ENCODE measurements at regions not wholly inside any gene's neighbourhood (a gene's known extent, or its start where the extent isn't known, plus 50 kb on each side); places are given as distances from the start of the nearest gene placed in this dataset.
A peak's percentile ranks its signal among the peaks of the same experiment; 100 is the strongest.

DNA sequence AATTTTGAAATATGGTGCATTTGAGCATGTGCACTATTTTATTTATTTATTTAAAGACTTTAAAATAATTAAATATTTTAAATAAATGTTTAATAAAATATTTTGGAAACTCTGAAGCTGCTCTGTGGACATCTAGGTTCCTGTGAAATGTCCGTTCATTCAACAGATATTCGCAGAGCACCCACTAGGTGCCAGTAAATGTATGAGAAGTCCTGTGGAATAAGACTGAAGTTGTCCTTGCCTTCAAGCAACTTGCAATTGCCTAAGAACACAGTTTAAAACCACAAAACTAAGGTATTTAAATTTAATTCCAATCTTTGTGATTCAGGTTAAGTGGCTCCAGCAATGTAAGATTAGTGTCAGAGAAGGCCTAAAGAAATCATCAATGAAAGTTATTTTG, 306.7 kb downstream of the GBA3 start:
- WGBS, 3 donors, result 84 to 93% (median 86%) methylated on average over 2 of the region's 2 CpGs
- ATAC-seq (no peak), DNase-seq (no peak)
- Histone ChIP-seq H3K27ac (no peak overlapping the region), H3K4me1 (no peaks in the 10 kb centered on the region), H3K4me3 (no peak overlapping the region), H3K36me3 (ENCODE audit: insufficient read depth in 1 of 2, low read depth in 1 of 2) (no peaks in the 10 kb centered on the region), H3K27me3 (ENCODE audit: insufficient read depth in 3 of 3, low read length in 2 of 3) (no peaks in the 10 kb centered on the region), H3K9me3 (no peaks in the 10 kb centered on the region)
- TF ChIP-seq, protein P1, sequence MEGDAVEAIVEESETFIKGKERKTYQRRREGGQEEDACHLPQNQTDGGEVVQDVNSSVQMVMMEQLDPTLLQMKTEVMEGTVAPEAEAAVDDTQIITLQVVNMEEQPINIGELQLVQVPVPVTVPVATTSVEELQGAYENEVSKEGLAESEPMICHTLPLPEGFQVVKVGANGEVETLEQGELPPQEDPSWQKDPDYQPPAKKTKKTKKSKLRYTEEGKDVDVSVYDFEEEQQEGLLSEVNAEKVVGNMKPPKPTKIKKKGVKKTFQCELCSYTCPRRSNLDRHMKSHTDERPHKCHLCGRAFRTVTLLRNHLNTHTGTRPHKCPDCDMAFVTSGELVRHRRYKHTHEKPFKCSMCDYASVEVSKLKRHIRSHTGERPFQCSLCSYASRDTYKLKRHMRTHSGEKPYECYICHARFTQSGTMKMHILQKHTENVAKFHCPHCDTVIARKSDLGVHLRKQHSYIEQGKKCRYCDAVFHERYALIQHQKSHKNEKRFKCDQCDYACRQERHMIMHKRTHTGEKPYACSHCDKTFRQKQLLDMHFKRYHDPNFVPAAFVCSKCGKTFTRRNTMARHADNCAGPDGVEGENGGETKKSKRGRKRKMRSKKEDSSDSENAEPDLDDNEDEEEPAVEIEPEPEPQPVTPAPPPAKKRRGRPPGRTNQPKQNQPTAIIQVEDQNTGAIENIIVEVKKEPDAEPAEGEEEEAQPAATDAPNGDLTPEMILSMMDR (IDR thresholded peaks at IDR 0.05), result peak; percentile 27
- intact Hi-C loops (cut with DNase I), result no loop called here

DNA sequence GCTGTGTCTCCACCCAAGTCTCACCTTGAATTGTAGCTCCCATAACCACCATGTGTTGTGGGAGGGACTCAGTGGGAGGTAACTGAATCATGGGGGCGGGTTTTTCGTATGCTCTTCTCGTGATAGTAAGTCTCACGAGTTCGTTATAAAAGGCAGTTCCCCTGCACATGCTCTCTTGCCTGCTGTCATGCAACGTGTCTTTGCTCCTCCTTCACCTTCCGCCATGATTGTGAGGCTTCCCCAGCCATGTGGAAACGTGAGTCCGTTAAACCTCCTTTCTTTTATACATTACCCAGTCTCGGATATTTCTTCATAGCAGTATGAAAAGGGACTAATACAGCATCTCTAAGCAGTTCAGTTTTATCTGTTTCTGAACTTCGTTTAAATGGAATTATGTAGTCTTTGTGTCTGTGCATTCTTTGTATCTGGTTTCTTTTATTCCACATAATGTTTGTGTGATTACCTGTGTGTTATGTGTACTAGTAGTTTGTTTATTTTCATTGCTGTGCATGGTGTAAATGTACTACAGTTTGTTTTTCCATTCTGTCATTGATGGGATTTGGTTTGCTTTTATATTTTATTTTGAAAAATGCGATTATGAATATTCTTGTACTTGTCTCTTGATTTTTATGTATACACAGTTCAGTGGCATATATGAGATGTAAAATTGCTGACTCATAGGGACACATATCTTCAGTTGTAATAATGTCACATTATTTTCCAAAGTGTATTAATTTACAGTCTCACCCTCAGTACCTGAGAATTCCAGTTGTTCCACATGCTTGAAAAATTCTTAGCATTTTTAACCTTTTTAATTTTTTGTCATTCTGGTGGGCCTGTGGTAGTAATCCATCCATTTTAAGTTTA, 304.9 kb downstream of the GBA3 start:
- Histone ChIP-seq H3K27me3 (ENCODE audit: insufficient read depth in 3 of 3, low read length in 2 of 3) (no peaks in the 10 kb centered on the region), H3K4me3 (no peak overlapping the region), H3K4me1 (no peaks in the 10 kb centered on the region), H3K36me3 (ENCODE audit: insufficient read depth in 1 of 2, low read depth in 1 of 2) (no peaks in the 10 kb centered on the region), H3K27ac (no peak overlapping the region), H3K9me3 (no peaks in the 10 kb centered on the region)
- ATAC-seq, result no peak
- DNase-seq, result no peak
- TF ChIP-seq, protein P1 (IDR thresholded peaks at IDR 0.05), result no peak
- 90 to 92% (median 92%) methylated on average over 12 of the region's 12 CpGs for WGBS, 3 donors
- intact Hi-C loops (cut with DNase I), result no loop called here

DNA sequence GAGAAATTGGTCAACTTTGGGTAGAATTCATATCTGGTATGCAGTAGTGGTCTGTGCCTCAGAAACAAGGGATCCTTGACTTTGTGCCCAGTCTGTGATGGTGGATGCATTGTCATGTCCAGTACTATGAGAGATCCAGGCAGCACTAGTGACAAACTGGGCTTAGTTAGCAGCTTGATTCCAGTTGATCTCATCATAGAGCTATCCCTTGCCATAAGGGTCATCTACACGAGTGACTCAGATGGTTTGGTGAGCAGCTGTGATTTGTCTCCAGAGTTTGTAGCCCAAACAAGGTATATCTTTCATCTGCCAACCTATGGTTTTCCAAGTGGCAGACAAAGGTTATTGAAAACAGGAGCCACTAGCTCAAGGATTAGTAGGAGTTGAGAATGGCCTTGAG, 298.8 kb downstream of the GBA3 start:
- no peak overlapping the region for H3K27ac ChIP-seq
- H3K4me3 ChIP-seq, result no peak overlapping the region
- intact Hi-C loops (cut with DNase I), result no loop called here
- no peaks in the 10 kb centered on the region for H3K4me1 ChIP-seq
- no peak for DNase-seq
- TF ChIP-seq, protein P1 (IDR thresholded peaks at IDR 0.05), result no peak
- H3K36me3 ChIP-seq (ENCODE audit: insufficient read depth in 1 of 2, low read depth in 1 of 2), result no peaks in the 10 kb centered on the region
- ATAC-seq, result no peak
- H3K9me3 ChIP-seq, result no peaks in the 10 kb centered on the region
- 35 to 52% (median 37%) methylated on average over 1 of the region's 1 CpG for WGBS, 3 donors
- H3K27me3 ChIP-seq (ENCODE audit: insufficient read depth in 3 of 3, low read length in 2 of 3), result no peaks in the 10 kb centered on the region

DNA sequence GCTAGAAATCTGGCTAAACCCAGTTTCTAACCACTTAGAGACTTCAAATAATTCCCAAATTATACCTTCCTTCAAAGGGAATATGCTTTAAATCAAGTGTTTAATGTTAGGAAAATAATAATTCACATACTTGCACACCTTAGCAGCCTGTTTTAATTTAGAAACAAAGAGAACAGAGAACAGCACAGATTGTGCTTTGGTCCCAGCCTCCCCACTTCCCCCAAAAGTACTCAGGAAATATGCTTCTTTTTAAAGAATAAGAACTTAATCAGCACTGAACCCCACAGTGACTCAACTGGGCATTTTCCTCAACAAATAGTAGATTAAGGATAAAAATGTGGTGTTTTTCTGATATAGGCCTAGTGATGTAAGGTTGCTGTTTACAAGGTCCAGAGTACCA, 295.8 kb downstream of the GBA3 start:
- Histone ChIP-seq H3K4me3 (no peak overlapping the region), H3K27me3 (ENCODE audit: insufficient read depth in 3 of 3, low read length in 2 of 3) (no peaks in the 10 kb centered on the region), H3K9me3 (no peaks in the 10 kb centered on the region), H3K4me1 (no peaks in the 10 kb centered on the region), H3K36me3 (ENCODE audit: insufficient read depth in 1 of 2, low read depth in 1 of 2) (no peaks in the 10 kb centered on the region), H3K27ac (no peak overlapping the region)
- ATAC-seq, result no peak
- intact Hi-C loops (cut with DNase I), result no loop called here
- TF ChIP-seq, protein P1 (IDR thresholded peaks at IDR 0.05), result no peak
- DNase-seq, result no peak

DNA sequence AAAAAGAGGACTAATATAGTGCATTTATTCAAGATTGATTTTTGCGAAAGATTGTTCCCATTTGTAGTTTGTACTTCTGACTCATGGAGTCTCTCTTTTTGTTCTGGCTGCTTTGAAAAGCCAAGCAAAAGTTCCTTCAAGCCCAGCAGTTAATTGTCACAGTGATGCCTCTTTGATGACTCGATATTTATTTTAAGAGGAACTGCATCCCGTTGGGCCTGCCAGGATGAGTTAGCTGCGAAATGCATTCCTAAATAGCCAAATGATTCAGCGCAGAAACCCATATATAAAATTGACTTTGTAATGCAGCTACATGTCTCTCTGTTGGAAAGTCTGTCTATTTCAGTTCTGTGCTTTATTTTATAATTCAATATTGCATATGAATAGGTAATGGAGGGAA, 295.1 kb downstream of the GBA3 start:
- peak in 2 of 4 donors; percentile 67 to 69 for ATAC-seq
- 53 to 71% (median 61%) methylated on average over 5 of the region's 5 CpGs for WGBS, 3 donors
- no peaks in the 10 kb centered on the region for H3K4me1 ChIP-seq
- H3K27ac ChIP-seq, result no peak overlapping the region
- no peaks in the 10 kb centered on the region for H3K36me3 ChIP-seq (ENCODE audit: insufficient read depth in 1 of 2, low read depth in 1 of 2)
- H3K4me3 ChIP-seq, result no peak overlapping the region
- no peak for DNase-seq
- intact Hi-C loops (cut with DNase I), result no loop called here
- no peaks in the 10 kb centered on the region for H3K27me3 ChIP-seq (ENCODE audit: insufficient read depth in 3 of 3, low read length in 2 of 3)
- TF ChIP-seq, protein P1 (IDR thresholded peaks at IDR 0.05), result no peak
- H3K9me3 ChIP-seq, result no peaks in the 10 kb centered on the region

All from psoas muscle (tissue), 7 donors.